ENCODE measurements at regions not wholly inside any gene's neighbourhood (a gene's known extent, or its start where the extent isn't known, plus 50 kb on each side); places are given as distances from the start of the nearest gene placed in this dataset.

- DNase-seq, result peak; percentile 85 to 98
Measured at GRCh38 chr9:36728651-36729520, 156.2 kb downstream of the MELK start.

- DNase-seq, result peak; percentile 14 to 28
Measured at GRCh38 chr9:36729906-36730305, 157.2 kb downstream of the MELK start.

- peak in 1 of 2 donors; percentile 15 for DNase-seq
Measured at GRCh38 chr9:36730414-36730813, 157.7 kb downstream of the MELK start.

- peak; percentile 76 to 97 for DNase-seq
Measured at GRCh38 chr9:36731068-36731956, 158.6 kb downstream of the MELK start.

- DNase-seq, result no peak
Measured at GRCh38 chr9:36734737-36735136, 162.0 kb downstream of the MELK start.

GRCh38 chr9:36736648-36737047 lies 164.0 kb downstream of the MELK start:
- DNase-seq, result no peak

- DNase-seq, result no peak
Measured at GRCh38 chr9:36738318-36738976, 165.8 kb downstream of the MELK start.

- no peak for DNase-seq
Measured at GRCh38 chr9:36739373-36740116, 166.8 kb downstream of the MELK start.

GRCh38 chr9:36742264-36742663 lies 169.6 kb downstream of the MELK start:
- no peak for DNase-seq

- no peak for DNase-seq
Measured at GRCh38 chr9:36744678-36745077, 172.0 kb downstream of the MELK start.

GRCh38 chr9:36745977-36746376 lies 173.3 kb downstream of the MELK start:
- no peak for DNase-seq

- DNase-seq, result no peak
Measured at GRCh38 chr9:36746415-36746814, 173.7 kb downstream of the MELK start.

GRCh38 chr9:36748322-36748899 lies 175.7 kb downstream of the MELK start:
- DNase-seq, result peak in 1 of 2 donors; percentile 28

GRCh38 chr9:36749461-36749860 lies 176.8 kb downstream of the MELK start:
- DNase-seq, result no peak

- DNase-seq, result no peak
Measured at GRCh38 chr9:36750630-36751029, 177.9 kb downstream of the MELK start.

- DNase-seq, result no peak
Measured at GRCh38 chr9:36755019-36755418, 182.3 kb downstream of the MELK start.

- no peak for DNase-seq
Measured at GRCh38 chr9:36759141-36759540, 186.4 kb downstream of the MELK start.

- no peak for DNase-seq
Measured at GRCh38 chr9:36759976-36760375, 187.3 kb downstream of the MELK start.

GRCh38 chr9:36760667-36761420 lies 188.1 kb downstream of the MELK start:
- DNase-seq, result no peak

- no peak for DNase-seq
Measured at GRCh38 chr9:36762958-36763357, 190.3 kb downstream of the MELK start.

GRCh38 chr9:36763778-36764177 lies 191.1 kb downstream of the MELK start:
- DNase-seq, result no peak
